ENCODE measurements at regions not wholly inside any gene's neighbourhood (a gene's known extent, or its start where the extent isn't known, plus 50 kb on each side); places are given as distances from the start of the nearest gene placed in this dataset.

DNA sequence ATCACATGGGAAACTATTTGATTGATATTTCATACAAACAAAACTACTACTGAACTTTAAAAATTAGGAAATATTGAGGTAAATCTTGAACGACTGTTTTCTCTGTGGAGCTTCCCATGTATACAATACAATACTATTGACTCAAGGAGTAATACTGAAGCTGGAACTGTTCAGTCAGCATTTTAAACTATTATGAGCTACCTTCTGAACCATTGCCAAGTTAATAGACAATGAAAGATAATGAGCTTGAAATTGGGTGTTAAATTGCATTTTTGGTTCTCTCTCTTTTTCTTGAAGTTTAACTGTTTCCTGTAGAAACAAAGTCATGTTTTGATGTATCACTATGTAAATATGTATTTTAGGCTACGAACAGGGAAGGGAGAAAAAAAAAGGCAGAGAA, 569.2 kb downstream of the ZEB2 start:
- Mint-ChIP-seq H3K4me1 (peaks cover 22% of the 10 kb centered on the region), H3K27me3 (ENCODE audit: low read depth) (no peaks in the 10 kb centered on the region), H3K9me3 (no peaks in the 10 kb centered on the region), H3K27ac (no peak overlapping the region), H3K36me3 (no peaks in the 10 kb centered on the region), H3K4me3 (no peak overlapping the region)
- DNase-seq (ENCODE audit: low spot score in 2 of 2, unreplicated experiment in 2 of 2), result no peak
- TF ChIP-seq, protein P1, sequence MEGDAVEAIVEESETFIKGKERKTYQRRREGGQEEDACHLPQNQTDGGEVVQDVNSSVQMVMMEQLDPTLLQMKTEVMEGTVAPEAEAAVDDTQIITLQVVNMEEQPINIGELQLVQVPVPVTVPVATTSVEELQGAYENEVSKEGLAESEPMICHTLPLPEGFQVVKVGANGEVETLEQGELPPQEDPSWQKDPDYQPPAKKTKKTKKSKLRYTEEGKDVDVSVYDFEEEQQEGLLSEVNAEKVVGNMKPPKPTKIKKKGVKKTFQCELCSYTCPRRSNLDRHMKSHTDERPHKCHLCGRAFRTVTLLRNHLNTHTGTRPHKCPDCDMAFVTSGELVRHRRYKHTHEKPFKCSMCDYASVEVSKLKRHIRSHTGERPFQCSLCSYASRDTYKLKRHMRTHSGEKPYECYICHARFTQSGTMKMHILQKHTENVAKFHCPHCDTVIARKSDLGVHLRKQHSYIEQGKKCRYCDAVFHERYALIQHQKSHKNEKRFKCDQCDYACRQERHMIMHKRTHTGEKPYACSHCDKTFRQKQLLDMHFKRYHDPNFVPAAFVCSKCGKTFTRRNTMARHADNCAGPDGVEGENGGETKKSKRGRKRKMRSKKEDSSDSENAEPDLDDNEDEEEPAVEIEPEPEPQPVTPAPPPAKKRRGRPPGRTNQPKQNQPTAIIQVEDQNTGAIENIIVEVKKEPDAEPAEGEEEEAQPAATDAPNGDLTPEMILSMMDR (IDR thresholded peaks at IDR 0.05; ENCODE audit: unreplicated experiment), result no peak

DNA sequence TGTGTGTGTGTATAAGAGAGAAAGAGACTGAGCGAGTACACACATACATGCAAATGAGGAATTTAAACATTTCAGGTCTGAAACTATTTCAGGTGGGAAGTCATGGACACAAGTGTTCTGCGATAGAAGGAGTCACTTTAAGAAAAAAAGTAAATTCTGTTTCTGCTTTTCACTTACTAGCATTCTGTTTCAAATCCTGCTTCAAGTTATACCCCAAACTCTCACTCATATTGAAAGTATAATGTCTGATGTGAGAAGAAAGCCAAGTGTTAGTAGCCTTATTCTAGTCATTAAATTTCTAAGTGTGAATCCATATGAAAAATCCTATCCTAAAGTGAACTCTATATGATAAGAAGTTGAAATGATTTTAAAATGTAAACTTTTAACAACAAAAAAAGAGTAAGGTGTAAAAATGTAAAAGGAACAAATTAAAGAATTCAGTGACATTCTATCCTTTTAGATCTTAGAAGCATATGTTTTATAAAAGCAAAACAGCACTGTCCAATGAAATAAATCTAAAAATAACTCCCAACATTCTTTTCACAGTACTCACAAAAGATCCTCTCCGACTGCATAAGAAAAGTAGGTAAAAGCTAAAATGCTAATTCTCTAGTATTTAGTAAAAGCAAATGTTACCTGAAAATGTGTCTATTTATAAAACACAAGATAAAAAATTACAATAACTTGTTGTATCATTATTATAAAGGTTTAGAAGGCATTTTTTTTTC, 570.6 kb downstream of the ZEB2 start:
- H3K9me3 Mint-ChIP-seq, result no peaks in the 10 kb centered on the region
- TF ChIP-seq, protein P1 (IDR thresholded peaks at IDR 0.05; ENCODE audit: unreplicated experiment), result no peak
- no peak overlapping the region for H3K27ac Mint-ChIP-seq
- H3K27me3 Mint-ChIP-seq (ENCODE audit: low read depth), result no peaks in the 10 kb centered on the region
- H3K36me3 Mint-ChIP-seq, result no peaks in the 10 kb centered on the region
- no peak overlapping the region for H3K4me3 Mint-ChIP-seq
- DNase-seq (ENCODE audit: low spot score in 2 of 2, unreplicated experiment in 2 of 2), result no peak
- H3K4me1 Mint-ChIP-seq, result peaks cover 19% of the 10 kb centered on the region

DNA sequence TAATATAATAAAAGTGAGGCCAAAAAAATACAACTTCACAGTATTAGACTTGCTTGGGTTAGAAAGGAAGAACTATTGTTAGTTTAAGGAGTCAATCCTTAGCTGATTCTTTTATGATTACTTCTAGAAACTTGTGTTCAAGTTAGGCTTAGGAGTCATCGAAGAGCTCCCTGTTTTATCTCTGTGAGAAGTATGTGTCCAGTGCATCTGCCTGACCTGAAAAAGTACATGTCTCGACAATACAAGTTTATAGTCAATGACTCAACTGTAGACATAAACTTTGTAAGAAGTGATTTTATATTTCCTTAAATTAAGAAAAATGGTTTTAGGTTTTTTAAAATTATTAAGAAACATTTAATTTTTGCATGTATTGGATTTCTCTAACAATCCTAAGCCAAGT, 571.2 kb downstream of the ZEB2 start:
- TF ChIP-seq, protein P1 (IDR thresholded peaks at IDR 0.05; ENCODE audit: unreplicated experiment), result no peak
- no peaks in the 10 kb centered on the region for H3K36me3 Mint-ChIP-seq
- H3K27ac Mint-ChIP-seq, result no peak overlapping the region

DNA sequence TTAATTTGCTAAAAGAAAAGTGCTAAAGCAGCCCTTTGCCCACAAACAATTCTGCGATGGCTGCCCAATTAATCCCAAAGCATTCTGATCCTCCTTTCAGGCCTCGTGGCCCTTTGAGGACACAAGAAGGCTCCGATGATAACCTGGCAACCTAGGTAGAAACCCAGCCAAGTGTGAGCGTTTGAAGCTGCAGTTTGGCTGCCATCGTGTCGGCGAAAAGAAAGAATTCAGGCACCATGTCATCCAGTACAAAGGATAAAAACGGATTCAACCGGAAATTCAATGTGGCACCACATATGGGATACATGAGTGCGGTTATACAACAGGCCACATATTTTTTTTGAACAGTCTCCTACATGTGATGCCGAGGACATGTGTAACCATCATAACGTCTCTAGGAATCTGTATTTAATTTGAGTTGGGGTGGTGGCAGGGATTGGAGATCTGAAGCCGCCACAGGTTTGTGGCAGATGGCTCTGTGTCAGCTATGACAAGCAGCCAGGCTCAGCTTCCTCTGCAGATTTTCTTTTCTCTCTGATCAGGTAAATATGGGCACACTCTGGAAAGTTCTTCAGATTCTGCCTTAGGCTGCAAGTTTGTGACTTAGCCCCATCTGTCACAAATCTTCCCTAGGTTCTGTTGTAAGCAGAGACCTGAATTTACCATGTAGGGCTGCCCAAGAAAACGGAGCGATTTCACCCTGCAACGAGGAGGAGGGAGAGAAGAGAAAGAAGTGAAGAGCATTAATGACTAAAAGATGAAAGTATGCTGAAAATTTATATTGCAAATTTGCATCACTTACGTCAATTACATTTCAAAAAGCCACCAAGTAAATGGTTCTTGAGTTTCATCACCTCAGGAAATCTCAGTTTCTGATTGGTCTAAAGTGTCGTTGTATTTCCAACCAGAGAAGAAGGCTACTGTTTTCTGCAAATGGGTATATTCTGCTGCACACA, 573.2 kb downstream of the ZEB2 start:
- no peak overlapping the region for H3K27ac Mint-ChIP-seq

More for the DNA sequence above, 571.2 kb downstream of the ZEB2 start:
- DNase-seq (ENCODE audit: low spot score in 2 of 2, unreplicated experiment in 2 of 2), result no peak
- no peaks in the 10 kb centered on the region for H3K9me3 Mint-ChIP-seq
- no peaks in the 10 kb centered on the region for H3K27me3 Mint-ChIP-seq (ENCODE audit: low read depth)
- H3K4me3 Mint-ChIP-seq, result no peak overlapping the region
- H3K4me1 Mint-ChIP-seq, result peaks cover 19% of the 10 kb centered on the region

DNA sequence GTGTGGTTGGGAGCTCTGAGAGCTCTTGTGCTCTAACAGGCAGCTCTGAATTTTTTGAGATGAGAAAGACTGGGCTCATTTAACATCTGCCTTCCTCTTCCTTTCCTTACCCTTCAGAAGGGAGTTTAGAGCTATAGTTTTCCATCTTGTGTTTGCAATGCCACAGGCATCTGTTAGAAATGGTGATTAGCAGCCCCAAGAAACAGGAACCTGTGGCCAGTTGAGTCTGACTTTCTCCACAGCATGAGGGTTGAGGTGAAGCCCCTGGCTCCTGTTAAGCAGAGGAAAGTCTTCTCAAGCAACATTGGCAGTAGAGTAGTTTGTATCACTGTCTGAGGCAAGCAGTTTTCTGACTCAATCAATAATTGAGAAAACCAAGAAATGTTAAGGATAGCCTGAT, 577.4 kb downstream of the ZEB2 start:
- peaks cover 25% of the 10 kb centered on the region for H3K27me3 Mint-ChIP-seq (ENCODE audit: low read depth)
- H3K9me3 Mint-ChIP-seq, result no peaks in the 10 kb centered on the region
- H3K4me1 Mint-ChIP-seq, result peaks cover 21% of the 10 kb centered on the region
- H3K4me3 Mint-ChIP-seq, result no peak overlapping the region
- H3K27ac Mint-ChIP-seq, result no peak overlapping the region
- H3K36me3 Mint-ChIP-seq, result no peaks in the 10 kb centered on the region
- TF ChIP-seq, protein P1 (IDR thresholded peaks at IDR 0.05; ENCODE audit: unreplicated experiment), result no peak
- no peak for DNase-seq (ENCODE audit: low spot score in 2 of 2, unreplicated experiment in 2 of 2)

More for the DNA sequence above, 573.2 kb downstream of the ZEB2 start:
- H3K36me3 Mint-ChIP-seq, result no peaks in the 10 kb centered on the region
- DNase-seq (ENCODE audit: low spot score in 2 of 2, unreplicated experiment in 2 of 2), result no peak
- H3K9me3 Mint-ChIP-seq, result no peaks in the 10 kb centered on the region
- peaks cover 14% of the 10 kb centered on the region for H3K4me1 Mint-ChIP-seq
- TF ChIP-seq, protein P1 (IDR thresholded peaks at IDR 0.05; ENCODE audit: unreplicated experiment), result no peak
- peaks cover 3% of the 10 kb centered on the region for H3K27me3 Mint-ChIP-seq (ENCODE audit: low read depth)
- no peak overlapping the region for H3K4me3 Mint-ChIP-seq
